SK-N-SH (cell line): ENCODE measurements at regions not wholly inside any gene's neighbourhood (a gene's known extent, or its start where the extent isn't known, plus 50 kb on each side); places are given as distances from the start of the nearest gene placed in this dataset.

Experiments
- CTCF ChIA-PET: fragments of 300-600, 350-600 bp; formaldehyde crosslinking; extraction: SDS; loops from one replicate; lab custom pipeline; 2021; lab: Yijun Ruan, JAX
- POLR2A ChIA-PET: fragments of 350-600 bp; sonication (Branson Sonifier 250); formaldehyde crosslinking; extraction: SDS; loops from one replicate; lab custom pipeline; 2020; ENCODE audit warnings: antibody characterized with exemption, inconsistent platforms; lab: Yijun Ruan, JAX
- DNase-seq: peaks from one replicate; pipeline ENCODE4 v3.0.0; 2012
- H2AFZ ChIP-seq: fragments of 200-600 bp; sonication (generic); 2 replicates; pipeline ENCODE4 v1.8.1; 2016; ENCODE audit warnings: antibody characterized with exemption, mild to moderate bottlenecking, low read depth
- H3F3A ChIP-seq: fragments of 200-600 bp; sonication (generic); replicated peaks from 2 replicates; pipeline ENCODE3; 2016; ENCODE audit warnings: antibody characterized with exemption, mild to moderate bottlenecking; ENCODE audit not compliant: insufficient read depth
- H3K27ac ChIP-seq, 2 experiments: fragments of 200-500 bp in 1 of 2; fragments of 200-600 bp in 1 of 2; sonication (Bioruptor generic) in 1 of 2; sonication (generic), shearing (Covaris generic) in 1 of 2; 2 replicates each; pipeline versions ENCODE4 v1.5.1 to v1.6.1; 2014 to 2016; ENCODE audit warnings: low read depth in 2 of 2, inconsistent platforms in 1 of 2, low read length in 1 of 2, mild to moderate bottlenecking in 1 of 2, mixed read lengths in 1 of 2
- H3K27me3 ChIP-seq: fragments of 200-600 bp; sonication (generic), shearing (Covaris generic); 2 replicates; pipeline ENCODE4 v1.6.1; 2016; ENCODE audit warnings: mixed run types; ENCODE audit not compliant: insufficient read depth
- H3K36me3 ChIP-seq, 2 experiments: fragments of 200-500 bp in 1 of 2; fragments of 200-600 bp in 1 of 2; sonication (Bioruptor generic) in 1 of 2; sonication (generic) in 1 of 2; replicated peaks in 1 of 2; 2 replicates each; pipeline versions ENCODE3 to v1.5.1; 2014 to 2016; ENCODE audit warnings: low read length in 1 of 2, mild to moderate bottlenecking in 1 of 2; ENCODE audit not compliant: insufficient read depth in 2 of 2, control insufficient read depth in 1 of 2
- H3K4me1 ChIP-seq, 2 experiments: fragments of 200-500 bp in 1 of 2; fragments of 200-600 bp in 1 of 2; sonication (Bioruptor generic) in 1 of 2; sonication (generic), shearing (Covaris generic) in 1 of 2; 2 replicates each; pipeline versions ENCODE4 v1.5.1 to v1.6.1; 2014 to 2016; ENCODE audit warnings: low read depth in 1 of 2, low read length in 1 of 2, mixed run types in 1 of 2; ENCODE audit not compliant: insufficient read depth in 2 of 2, control insufficient read depth in 1 of 2
- H3K4me2 ChIP-seq: fragments of 200-600 bp; sonication (generic), shearing (Covaris generic); 2 replicates; pipeline ENCODE4 v1.6.1; 2017; ENCODE audit warnings: mixed run types
- H3K4me3 ChIP-seq, 2 experiments: fragments of 200-500 bp in 1 of 2; fragments of 200-600 bp in 1 of 2; sonication (Bioruptor generic) in 1 of 2; sonication (generic), shearing (Covaris generic) in 1 of 2; 2 replicates each; pipeline versions ENCODE4 v1.5.1 to v1.8.1; 2014 to 2016; ENCODE audit warnings: low read depth in 2 of 2, inconsistent platforms in 1 of 2, low read length in 1 of 2, mild to moderate bottlenecking in 1 of 2, mixed read lengths in 1 of 2, moderate library complexity in 1 of 2
- H3K79me2 ChIP-seq: fragments of 200-600 bp; sonication (generic); 2 replicates; pipeline ENCODE4 v1.8.1; 2017; ENCODE audit warnings: mild to moderate bottlenecking; ENCODE audit not compliant: insufficient read depth
- H3K9ac ChIP-seq: fragments of 200-600 bp; sonication (generic); 2 replicates; pipeline ENCODE4 v1.6.1; 2017; ENCODE audit warnings: mixed run types
- H3K9me2 ChIP-seq: fragments of 200-600 bp; sonication (generic); 2 replicates; pipeline ENCODE4 v1.6.1; 2017; ENCODE audit warnings: mixed run types
- H3K9me3 ChIP-seq: fragments of 200-600 bp; sonication (generic); 2 replicates; pipeline ENCODE4 v1.6.1; 2017; ENCODE audit warnings: mixed run types, mild to moderate bottlenecking, moderate library complexity
- H4K20me1 ChIP-seq: fragments of 200-600 bp; sonication (generic); 2 replicates; pipeline ENCODE4 v1.6.1; 2017; ENCODE audit warnings: mild to moderate bottlenecking, mixed run types; ENCODE audit not compliant: insufficient read depth
- CHD2 ChIP-seq: fragments of 150-350 bp; IDR thresholded peaks from 2 replicates; pipeline ENCODE4 v1.6.1; 2018; ENCODE audit warnings: low read length; ENCODE audit not compliant: partially characterized antibody
- ELF1 ChIP-seq: IDR thresholded peaks from 2 replicates; pipeline ENCODE4 v1.4.0; 2012
- EP300 ChIP-seq, 2 experiments: IDR thresholded peaks; 2 replicates each; pipeline versions ENCODE4 v1.4.0 to v1.6.1; 2012; ENCODE audit warnings: borderline replicate concordance in 1 of 2, low read depth in 1 of 2, low read length in 1 of 2
- EZH2phosphoT487 ChIP-seq: fragments of 200-600 bp; sonication (generic); IDR thresholded peaks from 2 replicates; pipeline ENCODE4 v1.6.1; 2017; ENCODE audit warnings: low read depth, mixed run types, mild to moderate bottlenecking, antibody characterized with exemption, moderate library complexity, borderline replicate concordance
- FOSL2 ChIP-seq: IDR thresholded peaks from 2 replicates; pipeline ENCODE4 v1.4.0; 2012; ENCODE audit warnings: low read depth, mild to moderate bottlenecking, moderate library complexity, borderline replicate concordance
- FOXM1 ChIP-seq: IDR thresholded peaks from 2 replicates; pipeline ENCODE4 v1.4.0; 2012; ENCODE audit warnings: low read depth, mild to moderate bottlenecking
- GATA2 ChIP-seq: sonication (generic); formaldehyde crosslinking; IDR thresholded peaks from 2 replicates; pipeline ENCODE4 v1.5.0; 2020; ENCODE audit warnings: mild to moderate bottlenecking, missing genetic modification reagents
- MEF2A ChIP-seq: IDR thresholded peaks from 2 replicates; pipeline ENCODE4 v1.4.0; 2012; ENCODE audit warnings: low read depth, borderline replicate concordance
- NFIC ChIP-seq: IDR thresholded peaks from 2 replicates; pipeline ENCODE4 v1.4.0; 2012; ENCODE audit warnings: borderline replicate concordance
- POLR2AphosphoS5 ChIP-seq: IDR thresholded peaks from 2 replicates; pipeline ENCODE4 v1.6.1; 2012; ENCODE audit warnings: low read depth, low read length
- RAD21 ChIP-seq: IDR thresholded peaks from 2 replicates; pipeline ENCODE4 v1.6.1; 2012; ENCODE audit warnings: mild to moderate bottlenecking, low read length
- RCOR1 ChIP-seq: fragments of 150-350 bp; IDR thresholded peaks from 2 replicates; pipeline ENCODE4 v1.6.1; 2017; ENCODE audit warnings: antibody characterized with exemption, low read length
- SMC3 ChIP-seq: IDR thresholded peaks from 2 replicates; pipeline ENCODE4 v1.6.1; 2012; ENCODE audit warnings: low read depth, low read length, improper control_type of control experiment
- TAF1 ChIP-seq: IDR thresholded peaks from 2 replicates; pipeline ENCODE4 v1.6.1; 2012; ENCODE audit warnings: low read depth, mild to moderate bottlenecking, low read length, moderate library complexity, borderline replicate concordance
- TCF12 ChIP-seq: IDR thresholded peaks from 2 replicates; pipeline ENCODE4 v1.4.0; 2012
- TEAD4 ChIP-seq: IDR thresholded peaks from 2 replicates; pipeline ENCODE4 v1.4.0; 2012; ENCODE audit warnings: mild to moderate bottlenecking, borderline replicate concordance; ENCODE audit not compliant: insufficient read depth
- WGBS: methylation state at CpG from one replicate; pipeline ENCODE4 v1.1.6; 2017; ENCODE audit warnings: low lambda C conversion rate; 5-methylcytosine and 5-hydroxymethylcytosine counted together
- TF ChIP-seq, protein P1 (sequence below): fragments of 150-350 bp; IDR thresholded peaks from 2 replicates; pipeline ENCODE4 v1.6.1; 2017; ENCODE audit warnings: antibody characterized with exemption, low read length, low read depth, borderline replicate concordance
- TF ChIP-seq, protein P2 (sequence below): IDR thresholded peaks from 2 replicates; pipeline ENCODE4 v1.4.0; 2012; ENCODE audit warnings: low read depth, borderline replicate concordance
- TF ChIP-seq, protein P3 (sequence below): IDR thresholded peaks from 2 replicates; pipeline ENCODE4; 2012
- TF ChIP-seq, protein P4 (sequence below): IDR thresholded peaks from 2 replicates; pipeline ENCODE4 v1.4.0; 2012; ENCODE audit warnings: low read depth, borderline replicate concordance
- TF ChIP-seq, protein P5 (sequence below): fragments of 200-600 bp; sonication (generic); IDR thresholded peaks from 2 replicates; pipeline ENCODE4 v1.6.1; 2017; ENCODE audit warnings: antibody characterized with exemption, mild to moderate bottlenecking, moderate library complexity

DNA sequence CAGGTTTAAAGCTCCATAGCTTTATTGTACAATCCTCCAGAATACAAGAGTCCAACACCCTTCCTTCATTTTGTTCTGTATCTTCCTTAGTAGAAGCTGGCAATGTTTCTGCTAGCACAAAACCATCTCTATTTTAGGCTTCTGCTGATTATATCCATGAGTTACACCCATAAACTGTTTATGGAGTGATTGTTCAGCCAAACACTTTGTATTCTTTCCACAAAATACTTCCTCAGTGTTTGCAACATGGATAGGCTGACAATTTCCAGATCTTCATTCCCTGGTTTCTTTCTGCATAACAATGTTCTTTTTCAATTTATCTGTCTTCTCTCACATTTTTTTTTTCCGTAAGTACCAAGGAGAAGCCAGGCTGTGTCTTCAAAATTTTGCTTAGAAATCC is 839.9 kb upstream of the CDH8 start:
- TF ChIP-seq NFIC: no peak
- TF ChIP-seq CHD2: no peak
- TF ChIP-seq ELF1: no peak

DNA sequence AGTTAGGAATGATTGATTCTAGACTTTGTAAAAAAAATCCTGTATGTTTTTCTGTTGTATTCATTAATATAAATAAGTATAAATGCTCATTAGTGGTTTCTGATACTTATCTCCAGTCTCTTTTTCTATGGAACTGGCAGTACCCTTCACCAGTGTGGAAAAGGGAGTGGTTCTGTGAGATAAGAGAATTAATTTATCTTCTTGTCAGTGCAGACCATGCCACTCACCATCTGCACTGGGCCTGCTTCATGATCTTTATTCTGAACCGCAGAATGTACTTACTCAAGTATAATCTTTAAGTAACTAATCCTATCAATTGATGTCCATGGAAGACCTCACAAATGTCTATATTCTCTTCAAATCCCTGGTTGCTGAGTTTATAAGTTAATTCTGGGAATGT is 836.1 kb upstream of the CDH8 start:
- Histone ChIP-seq H4K20me1 (no peaks in the 10 kb centered on the region), H3K9me2 (no peaks in the 10 kb centered on the region)
- POLR2A ChIA-PET: no interaction called here
- TF ChIP-seq EP300 (IDR thresholded peaks at IDR 0.05; ENCODE audit: borderline replicate concordance in 1 of 2, low read depth in 1 of 2, low read length in 1 of 2) (peak in 1 of 2 experiments; percentile 67; a peak in 2 of 4 replicates), TEAD4 (no peak), FOSL2 (no peak), RCOR1 (peak; percentile 45; the same call in 1 of the 2 replicates), TCF12 (no peak), SMC3 (no peak), GATA2 (CRISPR knock-in tag) (peak; percentile 66), RAD21 (peak; percentile 10; the same call in 1 of the 2 replicates), POLR2AphosphoS5 (no peak), MEF2A (no peak), TAF1 (no peak), FOXM1 (no peak), EZH2phosphoT487 (no peak)
- TF ChIP-seq, protein P1, sequence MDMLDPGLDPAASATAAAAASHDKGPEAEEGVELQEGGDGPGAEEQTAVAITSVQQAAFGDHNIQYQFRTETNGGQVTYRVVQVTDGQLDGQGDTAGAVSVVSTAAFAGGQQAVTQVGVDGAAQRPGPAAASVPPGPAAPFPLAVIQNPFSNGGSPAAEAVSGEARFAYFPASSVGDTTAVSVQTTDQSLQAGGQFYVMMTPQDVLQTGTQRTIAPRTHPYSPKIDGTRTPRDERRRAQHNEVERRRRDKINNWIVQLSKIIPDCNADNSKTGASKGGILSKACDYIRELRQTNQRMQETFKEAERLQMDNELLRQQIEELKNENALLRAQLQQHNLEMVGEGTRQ: no peak
- TF ChIP-seq, protein P2, sequence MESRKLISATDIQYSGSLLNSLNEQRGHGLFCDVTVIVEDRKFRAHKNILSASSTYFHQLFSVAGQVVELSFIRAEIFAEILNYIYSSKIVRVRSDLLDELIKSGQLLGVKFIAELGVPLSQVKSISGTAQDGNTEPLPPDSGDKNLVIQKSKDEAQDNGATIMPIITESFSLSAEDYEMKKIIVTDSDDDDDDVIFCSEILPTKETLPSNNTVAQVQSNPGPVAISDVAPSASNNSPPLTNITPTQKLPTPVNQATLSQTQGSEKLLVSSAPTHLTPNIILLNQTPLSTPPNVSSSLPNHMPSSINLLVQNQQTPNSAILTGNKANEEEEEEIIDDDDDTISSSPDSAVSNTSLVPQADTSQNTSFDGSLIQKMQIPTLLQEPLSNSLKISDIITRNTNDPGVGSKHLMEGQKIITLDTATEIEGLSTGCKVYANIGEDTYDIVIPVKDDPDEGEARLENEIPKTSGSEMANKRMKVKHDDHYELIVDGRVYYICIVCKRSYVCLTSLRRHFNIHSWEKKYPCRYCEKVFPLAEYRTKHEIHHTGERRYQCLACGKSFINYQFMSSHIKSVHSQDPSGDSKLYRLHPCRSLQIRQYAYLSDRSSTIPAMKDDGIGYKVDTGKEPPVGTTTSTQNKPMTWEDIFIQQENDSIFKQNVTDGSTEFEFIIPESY: no peak
- TF ChIP-seq, protein P3, sequence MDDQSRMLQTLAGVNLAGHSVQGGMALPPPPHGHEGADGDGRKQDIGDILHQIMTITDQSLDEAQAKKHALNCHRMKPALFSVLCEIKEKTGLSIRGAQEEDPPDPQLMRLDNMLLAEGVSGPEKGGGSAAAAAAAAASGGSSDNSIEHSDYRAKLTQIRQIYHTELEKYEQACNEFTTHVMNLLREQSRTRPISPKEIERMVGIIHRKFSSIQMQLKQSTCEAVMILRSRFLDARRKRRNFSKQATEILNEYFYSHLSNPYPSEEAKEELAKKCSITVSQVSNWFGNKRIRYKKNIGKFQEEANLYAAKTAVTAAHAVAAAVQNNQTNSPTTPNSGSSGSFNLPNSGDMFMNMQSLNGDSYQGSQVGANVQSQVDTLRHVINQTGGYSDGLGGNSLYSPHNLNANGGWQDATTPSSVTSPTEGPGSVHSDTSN: no peak
- TF ChIP-seq, protein P4, sequence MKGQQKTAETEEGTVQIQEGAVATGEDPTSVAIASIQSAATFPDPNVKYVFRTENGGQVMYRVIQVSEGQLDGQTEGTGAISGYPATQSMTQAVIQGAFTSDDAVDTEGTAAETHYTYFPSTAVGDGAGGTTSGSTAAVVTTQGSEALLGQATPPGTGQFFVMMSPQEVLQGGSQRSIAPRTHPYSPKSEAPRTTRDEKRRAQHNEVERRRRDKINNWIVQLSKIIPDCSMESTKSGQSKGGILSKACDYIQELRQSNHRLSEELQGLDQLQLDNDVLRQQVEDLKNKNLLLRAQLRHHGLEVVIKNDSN: no peak
- TF ChIP-seq, protein P5, sequence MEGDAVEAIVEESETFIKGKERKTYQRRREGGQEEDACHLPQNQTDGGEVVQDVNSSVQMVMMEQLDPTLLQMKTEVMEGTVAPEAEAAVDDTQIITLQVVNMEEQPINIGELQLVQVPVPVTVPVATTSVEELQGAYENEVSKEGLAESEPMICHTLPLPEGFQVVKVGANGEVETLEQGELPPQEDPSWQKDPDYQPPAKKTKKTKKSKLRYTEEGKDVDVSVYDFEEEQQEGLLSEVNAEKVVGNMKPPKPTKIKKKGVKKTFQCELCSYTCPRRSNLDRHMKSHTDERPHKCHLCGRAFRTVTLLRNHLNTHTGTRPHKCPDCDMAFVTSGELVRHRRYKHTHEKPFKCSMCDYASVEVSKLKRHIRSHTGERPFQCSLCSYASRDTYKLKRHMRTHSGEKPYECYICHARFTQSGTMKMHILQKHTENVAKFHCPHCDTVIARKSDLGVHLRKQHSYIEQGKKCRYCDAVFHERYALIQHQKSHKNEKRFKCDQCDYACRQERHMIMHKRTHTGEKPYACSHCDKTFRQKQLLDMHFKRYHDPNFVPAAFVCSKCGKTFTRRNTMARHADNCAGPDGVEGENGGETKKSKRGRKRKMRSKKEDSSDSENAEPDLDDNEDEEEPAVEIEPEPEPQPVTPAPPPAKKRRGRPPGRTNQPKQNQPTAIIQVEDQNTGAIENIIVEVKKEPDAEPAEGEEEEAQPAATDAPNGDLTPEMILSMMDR: no peak

More for the DNA sequence above, 839.9 kb upstream of the CDH8 start:
- H3K4me3 ChIP-seq: no peak overlapping the region
- ChIA-PET POLR2A (no interaction called here), CTCF (interaction anchor here (1.6 kb wide), 1 partner anchor 413 kb away, joined by 6 read pairs; no protein-coding TSS in a partner anchor)
- H3K4me1 ChIP-seq: no peaks in the 10 kb centered on the region; a peak in 1 of 4 replicates
- WGBS: 30% methylated on average over 1 of the region's 1 CpG
- H3K9me3 ChIP-seq: no peaks in the 10 kb centered on the region; the same call in 1 of the 2 replicates
- no peaks in the 10 kb centered on the region for H3F3A ChIP-seq
- no peaks in the 10 kb centered on the region for H4K20me1 ChIP-seq
- no peaks in the 10 kb centered on the region for H3K27me3 ChIP-seq
- no peaks in the 10 kb centered on the region for H3K36me3 ChIP-seq
- H3K9ac ChIP-seq: no peak overlapping the region
- no peak overlapping the region for H2AFZ ChIP-seq
- no peak overlapping the region for H3K4me2 ChIP-seq
- no peaks in the 10 kb centered on the region for H3K9me2 ChIP-seq
- H3K27ac ChIP-seq: no peak overlapping the region
- H3K79me2 ChIP-seq: no peaks in the 10 kb centered on the region
- DNase-seq: no peak

More for the DNA sequence above, 836.1 kb upstream of the CDH8 start:
- Histone ChIP-seq H3K79me2 (no peaks in the 10 kb centered on the region), H3K9me3 (no peaks in the 10 kb centered on the region), H3K4me1 (no peaks in the 10 kb centered on the region; a peak in 1 of 4 replicates), H3F3A (no peaks in the 10 kb centered on the region), H3K36me3 (no peaks in the 10 kb centered on the region), H2AFZ (no peak overlapping the region), H3K27ac (no peak overlapping the region), H3K4me2 (no peak overlapping the region), H3K9ac (no peak overlapping the region), H3K4me3 (no peak overlapping the region), H3K27me3 (no peaks in the 10 kb centered on the region)
- WGBS: 53% methylated on average over 1 of the region's 1 CpG
- CTCF ChIA-PET: no interaction called here
- peak; percentile 7 for DNase-seq
